ENCODE measurements at regions not wholly inside any gene's neighbourhood (a gene's known extent, or its start where the extent isn't known, plus 50 kb on each side); places are given as distances from the start of the nearest gene placed in this dataset.
A peak's percentile ranks its signal among the peaks of the same experiment; 100 is the strongest.
"Not testable (repeated sequence)": the region's sequence is repeated elsewhere in the genome, so short reads cannot be mapped to it uniquely, and the experiment has no call there.

GRCh38 chr6:27126046-27126814, 121.3 kb upstream of the PRSS16 start (continued):
- no peak for TF ChIP-seq ZNF462 (CRISPR knock-in tag; IDR thresholded peaks at IDR 0.05)
- TF ChIP-seq EZH2phosphoT487 (IDR thresholded peaks at IDR 0.05; ENCODE audit: unreplicated experiment) = no peak
- TF ChIP-seq CREB1 (CRISPR knock-in tag; IDR thresholded peaks at IDR 0.05; ENCODE audit: low read depth) = no peak
- no peak for TF ChIP-seq ZNF331 (CRISPR knock-in tag; IDR thresholded peaks at IDR 0.05; ENCODE audit: low read depth)

GRCh38 chr6:27126815-27127537, 120.5 kb upstream of the PRSS16 start:
- no peaks in the 10 kb centered on the region for H3K9me2 ChIP-seq (ENCODE audit: insufficient read depth)
- Mint-ChIP-seq H3K27me3 (ENCODE audit: insufficient read depth, low read depth, poor library complexity) (no peaks in the 10 kb centered on the region), H3K36me3 (ENCODE audit: low read depth) (peaks cover 4% of the 10 kb centered on the region; the same call in 1 of the 3 replicates), H3K9me3 (no peaks in the 10 kb centered on the region; the same call in 2 of the 3 replicates), H3K4me1 (peaks cover 33% of the 10 kb centered on the region; the same call in 2 of the 3 replicates), H3K27ac (no peak overlapping the region), H3K4me3 (peak overlapping the region; percentile 73)
- no peak for TF ChIP-seq EZH2 (IDR thresholded peaks at IDR 0.05; ENCODE audit: low read depth, unreplicated experiment)
- TF ChIP-seq ZNF114 (CRISPR knock-in tag; IDR thresholded peaks at IDR 0.05) = no peak
- no peak for TF ChIP-seq ZNF331 (CRISPR knock-in tag; IDR thresholded peaks at IDR 0.05; ENCODE audit: low read depth)
- TF ChIP-seq, protein P1, sequence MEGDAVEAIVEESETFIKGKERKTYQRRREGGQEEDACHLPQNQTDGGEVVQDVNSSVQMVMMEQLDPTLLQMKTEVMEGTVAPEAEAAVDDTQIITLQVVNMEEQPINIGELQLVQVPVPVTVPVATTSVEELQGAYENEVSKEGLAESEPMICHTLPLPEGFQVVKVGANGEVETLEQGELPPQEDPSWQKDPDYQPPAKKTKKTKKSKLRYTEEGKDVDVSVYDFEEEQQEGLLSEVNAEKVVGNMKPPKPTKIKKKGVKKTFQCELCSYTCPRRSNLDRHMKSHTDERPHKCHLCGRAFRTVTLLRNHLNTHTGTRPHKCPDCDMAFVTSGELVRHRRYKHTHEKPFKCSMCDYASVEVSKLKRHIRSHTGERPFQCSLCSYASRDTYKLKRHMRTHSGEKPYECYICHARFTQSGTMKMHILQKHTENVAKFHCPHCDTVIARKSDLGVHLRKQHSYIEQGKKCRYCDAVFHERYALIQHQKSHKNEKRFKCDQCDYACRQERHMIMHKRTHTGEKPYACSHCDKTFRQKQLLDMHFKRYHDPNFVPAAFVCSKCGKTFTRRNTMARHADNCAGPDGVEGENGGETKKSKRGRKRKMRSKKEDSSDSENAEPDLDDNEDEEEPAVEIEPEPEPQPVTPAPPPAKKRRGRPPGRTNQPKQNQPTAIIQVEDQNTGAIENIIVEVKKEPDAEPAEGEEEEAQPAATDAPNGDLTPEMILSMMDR (conservative IDR thresholded peaks at IDR 0.05; ENCODE audit: low read depth in 2 of 2) = peak; percentile 78 to 93
- TF ChIP-seq EZH2phosphoT487 (IDR thresholded peaks at IDR 0.05; ENCODE audit: unreplicated experiment) = no peak
- no peak for TF ChIP-seq CREB1 (CRISPR knock-in tag; IDR thresholded peaks at IDR 0.05; ENCODE audit: low read depth)
- no peak for TF ChIP-seq POLR2AphosphoS5 (IDR thresholded peaks at IDR 0.05; ENCODE audit: low read depth)
- H3K4me2 ChIP-seq = peak overlapping the region; percentile 62
- H3K36me3 ChIP-seq (ENCODE audit: insufficient read depth) = no peaks in the 10 kb centered on the region
- peaks cover 15% of the 10 kb centered on the region for H3K4me1 ChIP-seq (ENCODE audit: insufficient read depth)
- H3K79me2 ChIP-seq (replicated peaks; ENCODE audit: insufficient read depth) = peaks cover 11% of the 10 kb centered on the region
- no peaks in the 10 kb centered on the region for H3K27me3 ChIP-seq (ENCODE audit: insufficient read depth)
- H3K4me3 ChIP-seq = peak overlapping the region; percentile 46
- ATAC-seq = peak; percentile 83
- H3K27ac ChIP-seq (ENCODE audit: low read depth) = no peak overlapping the region
- H3F3A ChIP-seq (replicated peaks; ENCODE audit: low read depth) = no peaks in the 10 kb centered on the region
- no peaks in the 10 kb centered on the region for H4K20me1 ChIP-seq (replicated peaks; ENCODE audit: insufficient read depth)
- no peak overlapping the region for H2AFZ ChIP-seq
- peak; percentile 93 for DNase-seq (ENCODE audit: low spot score)

DNA sequence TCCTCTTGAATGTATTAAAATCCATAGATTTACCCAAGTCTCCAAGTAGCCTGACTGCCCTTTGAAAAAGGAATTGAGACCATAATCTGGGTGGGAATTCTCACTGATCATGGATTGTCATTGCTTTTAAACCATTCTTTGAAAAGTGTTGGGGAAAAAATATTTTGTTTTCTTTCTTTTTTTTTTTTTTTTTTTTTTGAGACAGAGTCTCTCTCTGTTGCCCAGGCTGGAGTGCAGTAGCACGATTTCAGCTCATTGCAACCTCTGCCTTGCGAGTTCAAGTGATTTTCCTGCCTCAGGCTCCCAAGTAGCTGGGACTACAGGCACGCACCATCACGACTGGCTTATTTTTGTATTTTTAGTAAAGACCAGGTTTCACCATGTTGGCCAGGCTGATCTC, 119.6 kb upstream of the PRSS16 start:
- DNase-seq (ENCODE audit: low spot score); ATAC-seq; H4K20me1 ChIP-seq (replicated peaks; ENCODE audit: insufficient read depth); H3K27me3 Mint-ChIP-seq (ENCODE audit: insufficient read depth, low read depth, poor library complexity); H3K27ac ChIP-seq (ENCODE audit: low read depth); H3K9me3 Mint-ChIP-seq; H3K27ac Mint-ChIP-seq; H3K9me2 ChIP-seq (ENCODE audit: insufficient read depth); H3K27me3 ChIP-seq (ENCODE audit: insufficient read depth); H3F3A ChIP-seq (replicated peaks; ENCODE audit: low read depth); H2AFZ ChIP-seq; H3K36me3 ChIP-seq (ENCODE audit: insufficient read depth); H3K36me3 Mint-ChIP-seq (ENCODE audit: low read depth): not testable (repeated sequence)
- H3K4me3 Mint-ChIP-seq = peak overlapping the region; percentile 73; the same call in 2 of the 3 replicates
- Histone ChIP-seq H3K4me2 (peak overlapping the region; percentile 62), H3K4me1 (ENCODE audit: insufficient read depth) (peaks cover 15% of the 10 kb centered on the region), H3K4me3 (peak overlapping the region; percentile 46), H3K79me2 (replicated peaks; ENCODE audit: insufficient read depth) (peaks cover 11% of the 10 kb centered on the region)
- H3K4me1 Mint-ChIP-seq = peaks cover 33% of the 10 kb centered on the region; the same call in 2 of the 3 replicates
